GM12878 (cell line): ENCODE measurements at regions not wholly inside any gene's neighbourhood (a gene's known extent, or its start where the extent isn't known, plus 50 kb on each side); places are given as distances from the start of the nearest gene placed in this dataset.

Source experiments
- ATAC-seq: fragments of 200-7000 bp; cut with Tn5 transposase; 3 replicates; pipeline ENCODE4 v1.9.1; 2020; ENCODE audit warnings: mild to moderate bottlenecking, moderate library complexity
- BruUV-seq: library from RNA; stranded (reverse); fragments of 400-500 nt; replicated peaks from 2 replicates; lab custom pipeline; 2021; lab: Mats Ljungman, UMichigan
- CTCF ChIA-PET: fragments of 300-600 bp; sonication (Branson Sonifier 250); formaldehyde crosslinking; extraction: SDS; loops from one replicate; lab custom pipeline; 2021; ENCODE audit warnings: inconsistent platforms; lab: Yijun Ruan, JAX
- POLR2A ChIA-PET: fragments of 350-600 bp; formaldehyde crosslinking; extraction: SDS; loops from one replicate; lab custom pipeline; 2021; ENCODE audit warnings: inconsistent platforms; lab: Charles Lee
- RAD21 ChIA-PET: fragments of 300-600 bp; sonication (Branson Sonifier 250); formaldehyde crosslinking; loops from one replicate; lab custom pipeline; 2023; ENCODE audit warnings: antibody characterized with exemption; ENCODE audit not compliant: unreplicated experiment; lab: Charles Lee
- SMC1A ChIA-PET: fragments of 300-600 bp; sonication (Branson Sonifier 250); formaldehyde crosslinking; loops from one replicate; lab custom pipeline; 2023; ENCODE audit not compliant: unreplicated experiment, uncharacterized antibody; lab: Charles Lee
- DNase-seq: peaks from one replicate; pipeline ENCODE4 v3.0.0-alpha.2; 2011; ENCODE audit warnings: low read depth, low spot score
- FAIRE-seq: peaks from 3 replicates; lab custom pipeline; 2011; peaks lifted over from hg19 to GRCh38; lab: Jason Lieb, UNC
- H2AFZ ChIP-seq: 2 replicates; pipeline ENCODE4 v1.6.0; 2011; ENCODE audit warnings: low read depth, low read length, control low read depth; ENCODE audit not compliant: control insufficient read depth
- H3K27ac ChIP-seq: 2 replicates; pipeline ENCODE4 v1.5.1; 2011; ENCODE audit warnings: control low read depth; ENCODE audit not compliant: control insufficient read depth, insufficient read depth
- H3K27me3 ChIP-seq, 2 experiments: replicated peaks in 1 of 2; 2 replicates each; pipeline versions ENCODE4 v1.6.0 to v1.6.1; 2011; ENCODE audit warnings: low read length in 1 of 2; ENCODE audit not compliant: control insufficient read depth in 2 of 2, insufficient read depth in 2 of 2
- H3K36me3 ChIP-seq, 2 experiments: 2 replicates each; pipeline ENCODE4 v1.5.1; 2011; ENCODE audit warnings: low read length in 1 of 2; ENCODE audit not compliant: control insufficient read depth in 2 of 2, insufficient read depth in 2 of 2
- H3K4me1 ChIP-seq: 2 replicates; pipeline ENCODE4 v1.6.1; 2011; ENCODE audit warnings: mild to moderate bottlenecking, low read length, moderate library complexity, mixed read lengths; ENCODE audit not compliant: control insufficient read depth, insufficient read depth
- H3K4me2 ChIP-seq: 2 replicates; pipeline ENCODE4 v1.6.0; 2011; ENCODE audit warnings: control low read depth; ENCODE audit not compliant: control insufficient read depth, insufficient read depth
- H3K4me3 ChIP-seq: fragments of 200-600 bp; sonication (generic); 2 replicates; pipeline ENCODE4 v1.5.1; 2016
- H3K79me2 ChIP-seq: 2 replicates; pipeline ENCODE4 v1.6.0; 2011; ENCODE audit warnings: low read length; ENCODE audit not compliant: control insufficient read depth, insufficient read depth
- H3K9ac ChIP-seq: 2 replicates; pipeline ENCODE4 v1.8.0; 2011; ENCODE audit warnings: low read length, control low read depth, mixed read lengths; ENCODE audit not compliant: control insufficient read depth, insufficient read depth
- H3K9me3 ChIP-seq: replicated peaks from 3 replicates; pipeline ENCODE4 v1.5.1; 2011; ENCODE audit warnings: mild to moderate bottlenecking, low read length; ENCODE audit not compliant: control insufficient read depth, insufficient read depth
- H4K20me1 ChIP-seq: 2 replicates; pipeline ENCODE4 v1.6.0; 2011; ENCODE audit not compliant: control insufficient read depth, insufficient read depth
- CEBPB ChIP-seq, 2 experiments: fragments of 150-350 bp in 1 of 2; IDR thresholded peaks; 2 replicates each; pipeline ENCODE4 v1.6.1; 2012 to 2014; ENCODE audit warnings: low read depth in 2 of 2, low read length in 2 of 2, borderline replicate concordance in 1 of 2, inconsistent platforms in 1 of 2
- CHD2 ChIP-seq: IDR thresholded peaks from 2 replicates; pipeline ENCODE4 v1.6.1; 2011; ENCODE audit warnings: low read depth, low read length, improper control_type of control experiment, borderline replicate concordance
- NRF1 ChIP-seq: conservative IDR thresholded peaks from 2 replicates; pipeline ENCODE4 v1.6.1; 2011; ENCODE audit warnings: mild to moderate bottlenecking, low read depth, low read length, improper control_type of control experiment
- POLR2AphosphoS5 ChIP-seq: IDR thresholded peaks from 2 replicates; pipeline ENCODE4 v1.6.1; 2011; ENCODE audit warnings: mild to moderate bottlenecking, low read length, inconsistent platforms
- RAD21 ChIP-seq: IDR thresholded peaks from 2 replicates; pipeline ENCODE4 v1.6.1; 2011; ENCODE audit warnings: mild to moderate bottlenecking, low read depth, low read length, moderate library complexity; ENCODE audit not compliant: insufficient read depth
- RELA ChIP-seq: fragments of 450-650 bp; IDR thresholded peaks from 2 replicates; pipeline ENCODE4 v1.8.0; 2014; ENCODE audit warnings: borderline replicate concordance; ENCODE audit not compliant: partially characterized antibody
- TCF12 ChIP-seq: IDR thresholded peaks from 2 replicates; pipeline ENCODE4 v1.6.1; 2011; ENCODE audit warnings: low read depth, mild to moderate bottlenecking, low read length
- ZNF24 ChIP-seq: fragments of 450-650 bp; IDR thresholded peaks from 2 replicates; pipeline ENCODE4 v1.6.1; 2017; ENCODE audit warnings: antibody characterized with exemption, mild to moderate bottlenecking
- ZNF274 ChIP-seq: IDR thresholded peaks from one replicate; pipeline ENCODE4 v1.8.0; 2011; ENCODE audit not compliant: insufficient read length, insufficient read depth
- WGBS: methylation state at CpG from one replicate; pipeline ENCODE4 v1.1.6; 2016; ENCODE audit warnings: low lambda C conversion rate; ENCODE audit not compliant: insufficient replicate concordance, insufficient coverage; ENCODE audit errors: missing lambda C conversion rate; 5-methylcytosine and 5-hydroxymethylcytosine counted together
- in situ Hi-C: fragments of 300-500 bp; cut with MboI; formaldehyde crosslinking; loops from 9 replicates; pipeline ENCODE4 v1.14.3; 2018; ENCODE audit warnings: mixed read lengths
- intact Hi-C: fragments of 100-400 bp; cut with micrococcal nuclease; formaldehyde crosslinking; loops from one replicate; pipeline ENCODE4 v1.14.2; 2022; ENCODE audit not compliant: unreplicated experiment
- TF ChIP-seq, protein P1 (sequence below): fragments of 450-650 bp; IDR thresholded peaks from 2 replicates; pipeline ENCODE4 v1.6.1; 2014; ENCODE audit warnings: mild to moderate bottlenecking
- TF ChIP-seq, protein P2 (sequence below): fragments of 450-650 bp; IDR thresholded peaks from 2 replicates; pipeline ENCODE4 v1.6.1; 2016; ENCODE audit warnings: mild to moderate bottlenecking, moderate library complexity, borderline replicate concordance

DNA sequence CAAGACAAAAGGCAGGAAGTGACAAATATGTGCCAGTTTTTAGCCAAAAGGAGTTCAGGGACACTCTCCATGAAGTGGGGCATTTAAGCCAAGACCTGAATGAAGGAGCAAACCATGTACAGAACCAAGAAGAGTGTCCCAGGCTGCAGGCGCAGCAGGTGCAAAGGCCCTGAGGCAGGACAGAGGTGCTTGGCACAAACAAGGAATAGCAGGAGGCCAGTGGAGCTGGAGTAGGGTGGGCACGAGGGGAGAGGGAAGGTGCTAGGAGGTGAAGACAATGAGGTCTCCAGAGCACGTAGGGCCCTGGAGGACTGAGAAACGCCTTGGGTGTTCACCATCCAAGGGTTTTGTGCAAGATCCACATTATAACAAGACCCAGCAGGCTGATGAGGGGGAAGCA, 474.1 kb downstream of the MN1 start:
- H3K4me3 ChIP-seq, result no peak overlapping the region
- BruUV-seq, result no TSS peak
- no peak overlapping the region for H3K9ac ChIP-seq
- POLR2A ChIA-PET, result no interaction called here
- SMC1A ChIA-PET, result no interaction called here
- H3K27ac ChIP-seq, result no peak overlapping the region
- no peak for DNase-seq
- H3K79me2 ChIP-seq, result no peaks in the 10 kb centered on the region
- intact Hi-C loops (no loop called here), in situ Hi-C loops (no loop called here)
- RAD21 ChIA-PET, result no interaction called here
- H3K36me3 ChIP-seq, result no peaks in the 10 kb centered on the region
- no peaks in the 10 kb centered on the region for H4K20me1 ChIP-seq
- no peak overlapping the region for H3K4me2 ChIP-seq
- H2AFZ ChIP-seq, result no peak overlapping the region
- no peaks in the 10 kb centered on the region for H3K27me3 ChIP-seq
- CTCF ChIA-PET, result no interaction called here
- 10% methylated on average over 4 of the region's 4 CpGs for WGBS
- no peaks in the 10 kb centered on the region for H3K9me3 ChIP-seq
- ATAC-seq, result no peak
- H3K4me1 ChIP-seq, result no peaks in the 10 kb centered on the region
- TF ChIP-seq RELA (no peak), RAD21 (no peak), TCF12 (no peak), CEBPB (IDR thresholded peaks at IDR 0.05; ENCODE audit: borderline replicate concordance in 1 of 2, low read depth in 2 of 2, low read length in 2 of 2) (no peak)
- TF ChIP-seq, protein P1, sequence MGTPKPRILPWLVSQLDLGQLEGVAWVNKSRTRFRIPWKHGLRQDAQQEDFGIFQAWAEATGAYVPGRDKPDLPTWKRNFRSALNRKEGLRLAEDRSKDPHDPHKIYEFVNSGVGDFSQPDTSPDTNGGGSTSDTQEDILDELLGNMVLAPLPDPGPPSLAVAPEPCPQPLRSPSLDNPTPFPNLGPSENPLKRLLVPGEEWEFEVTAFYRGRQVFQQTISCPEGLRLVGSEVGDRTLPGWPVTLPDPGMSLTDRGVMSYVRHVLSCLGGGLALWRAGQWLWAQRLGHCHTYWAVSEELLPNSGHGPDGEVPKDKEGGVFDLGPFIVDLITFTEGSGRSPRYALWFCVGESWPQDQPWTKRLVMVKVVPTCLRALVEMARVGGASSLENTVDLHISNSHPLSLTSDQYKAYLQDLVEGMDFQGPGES, result no peak
- FAIRE-seq, result no peak

DNA sequence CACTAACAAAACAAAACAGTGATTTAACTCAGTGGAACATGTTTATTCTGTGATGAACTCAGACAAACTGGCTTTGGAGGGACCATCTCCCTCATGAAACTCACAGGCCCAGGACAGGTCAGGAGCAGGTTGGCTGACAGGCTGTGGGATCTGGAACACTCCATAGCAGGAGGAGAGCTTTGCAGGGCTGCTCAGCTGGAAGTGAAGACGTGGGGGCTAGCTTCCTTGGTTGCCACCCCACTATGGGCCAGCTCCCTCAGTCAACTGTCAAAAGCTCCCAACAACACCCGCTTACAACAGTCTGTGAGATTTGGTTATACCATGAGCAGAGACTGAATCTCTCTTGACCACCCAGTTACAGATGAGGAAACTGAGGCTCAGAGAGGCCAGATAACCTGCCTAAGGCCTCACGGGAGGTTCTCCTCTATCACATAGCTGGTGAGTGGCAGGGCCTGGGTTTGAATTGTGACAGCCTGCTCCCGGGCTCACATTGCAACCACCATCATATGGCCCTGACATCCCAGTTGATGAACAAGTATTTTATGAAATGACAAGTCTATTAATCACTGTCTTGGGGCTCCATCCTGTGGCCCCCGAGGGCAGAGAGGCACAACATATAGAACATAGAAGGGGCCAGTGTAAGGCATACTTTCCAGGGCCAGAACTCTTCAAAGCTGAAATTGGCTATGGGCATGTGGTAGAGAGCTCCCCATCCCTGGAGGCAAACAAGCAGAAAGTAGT, 473.4 kb downstream of the MN1 start:
- intact Hi-C loops (no loop called here), in situ Hi-C loops (no loop called here)
- DNase-seq (no peak), ATAC-seq (no peak), FAIRE-seq (no peak)
- no peaks in the 10 kb centered on the region for H3K9me3 ChIP-seq
- no peak overlapping the region for H3K9ac ChIP-seq
- ChIA-PET SMC1A (no interaction called here), POLR2A (no interaction called here), CTCF (no interaction called here), RAD21 (no interaction called here)
- BruUV-seq, result no TSS peak
- H3K27me3 ChIP-seq, result no peaks in the 10 kb centered on the region
- 17% methylated on average over 5 of the region's 5 CpGs for WGBS
- no peak overlapping the region for H3K4me2 ChIP-seq
- H3K36me3 ChIP-seq, result no peaks in the 10 kb centered on the region
- no peak overlapping the region for H3K27ac ChIP-seq
- H3K4me1 ChIP-seq, result no peaks in the 10 kb centered on the region
- no peak overlapping the region for H3K4me3 ChIP-seq
- no peak overlapping the region for H2AFZ ChIP-seq
- no peaks in the 10 kb centered on the region for H3K79me2 ChIP-seq
- no peaks in the 10 kb centered on the region for H4K20me1 ChIP-seq
- TF ChIP-seq ZNF274, result no peak
- no peak for TF ChIP-seq POLR2AphosphoS5
- TF ChIP-seq ZNF24, result no peak
- no peak for TF ChIP-seq NRF1
- TF ChIP-seq, protein P2, sequence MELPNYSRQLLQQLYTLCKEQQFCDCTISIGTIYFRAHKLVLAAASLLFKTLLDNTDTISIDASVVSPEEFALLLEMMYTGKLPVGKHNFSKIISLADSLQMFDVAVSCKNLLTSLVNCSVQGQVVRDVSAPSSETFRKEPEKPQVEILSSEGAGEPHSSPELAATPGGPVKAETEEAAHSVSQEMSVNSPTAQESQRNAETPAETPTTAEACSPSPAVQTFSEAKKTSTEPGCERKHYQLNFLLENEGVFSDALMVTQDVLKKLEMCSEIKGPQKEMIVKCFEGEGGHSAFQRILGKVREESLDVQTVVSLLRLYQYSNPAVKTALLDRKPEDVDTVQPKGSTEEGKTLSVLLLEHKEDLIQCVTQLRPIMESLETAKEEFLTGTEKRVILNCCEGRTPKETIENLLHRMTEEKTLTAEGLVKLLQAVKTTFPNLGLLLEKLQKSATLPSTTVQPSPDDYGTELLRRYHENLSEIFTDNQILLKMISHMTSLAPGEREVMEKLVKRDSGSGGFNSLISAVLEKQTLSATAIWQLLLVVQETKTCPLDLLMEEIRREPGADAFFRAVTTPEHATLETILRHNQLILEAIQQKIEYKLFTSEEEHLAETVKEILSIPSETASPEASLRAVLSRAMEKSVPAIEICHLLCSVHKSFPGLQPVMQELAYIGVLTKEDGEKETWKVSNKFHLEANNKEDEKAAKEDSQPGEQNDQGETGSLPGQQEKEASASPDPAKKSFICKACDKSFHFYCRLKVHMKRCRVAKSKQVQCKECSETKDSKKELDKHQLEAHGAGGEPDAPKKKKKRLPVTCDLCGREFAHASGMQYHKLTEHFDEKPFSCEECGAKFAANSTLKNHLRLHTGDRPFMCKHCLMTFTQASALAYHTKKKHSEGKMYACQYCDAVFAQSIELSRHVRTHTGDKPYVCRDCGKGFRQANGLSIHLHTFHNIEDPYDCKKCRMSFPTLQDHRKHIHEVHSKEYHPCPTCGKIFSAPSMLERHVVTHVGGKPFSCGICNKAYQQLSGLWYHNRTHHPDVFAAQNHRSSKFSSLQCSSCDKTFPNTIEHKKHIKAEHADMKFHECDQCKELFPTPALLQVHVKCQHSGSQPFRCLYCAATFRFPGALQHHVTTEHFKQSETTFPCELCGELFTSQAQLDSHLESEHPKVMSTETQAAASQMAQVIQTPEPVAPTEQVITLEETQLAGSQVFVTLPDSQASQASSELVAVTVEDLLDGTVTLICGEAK, result no peak
- no peak for TF ChIP-seq CHD2
- TF ChIP-seq, protein P1, result no peak
